HepG2 (cell line): ENCODE measurements at regions not wholly inside any gene's neighbourhood (a gene's known extent, or its start where the extent isn't known, plus 50 kb on each side); places are given as distances from the start of the nearest gene placed in this dataset.

Experiments used
- ATAC-seq: fragments of 200-7000 bp; cut with Tn5 transposase; 3 replicates; pipeline ENCODE4 v1.9.1; 2020; ENCODE audit warnings: mild to moderate bottlenecking, moderate library complexity
- BruUV-seq: library from RNA; stranded (reverse); fragments of 400-500 nt; replicated peaks from 2 replicates; lab custom pipeline; 2021; lab: Mats Ljungman, UMichigan
- CTCF ChIA-PET: fragments of 300-600 bp; formaldehyde crosslinking; extraction: SDS; loops from one replicate; lab custom pipeline; 2021; ENCODE audit warnings: low total read pairs, inconsistent platforms, low intra/inter-chr PET ratio; lab: Yijun Ruan, JAX
- POLR2A ChIA-PET: fragments of 350-600 bp; sonication (Branson Sonifier 250); formaldehyde crosslinking; loops from one replicate; lab custom pipeline; 2020; ENCODE audit warnings: antibody characterized with exemption, inconsistent platforms; lab: Yijun Ruan, JAX
- DNase-seq: peaks from one replicate; pipeline ENCODE4 v3.0.0-alpha.2; 2015; ENCODE audit warnings: low spot score
- FAIRE-seq: peaks from 3 replicates; lab custom pipeline; 2011; peaks lifted over from hg19 to GRCh38; lab: Jason Lieb, UNC
- H2AFZ ChIP-seq: one replicate; pipeline ENCODE4 v1.6.1; 2011; ENCODE audit warnings: low read length, inconsistent platforms
- H3K27ac ChIP-seq: fragments of 300-600 bp; 3 replicates; pipeline ENCODE4 v1.8.0; 2011; ENCODE audit warnings: mixed run types, mild to moderate bottlenecking, mixed read lengths, low read length, inconsistent platforms; ENCODE audit not compliant: insufficient read depth; ENCODE audit errors: extremely low read length
- H3K27me3 ChIP-seq, 2 experiments: fragments of 200-600 bp in 1 of 2; 2 replicates in 1 of 2; 3 replicates in 1 of 2; pipeline versions ENCODE4 v1.6.0 to v1.8.0; 2011; ENCODE audit warnings: low read length in 2 of 2, mild to moderate bottlenecking in 2 of 2, moderate library complexity in 2 of 2, inconsistent platforms in 1 of 2; ENCODE audit not compliant: insufficient read depth in 2 of 2, control insufficient read depth in 1 of 2
- H3K36me3 ChIP-seq, 2 experiments: fragments of 200-600 bp in 1 of 2; replicated peaks in 1 of 2; 2 replicates in 1 of 2; 3 replicates in 1 of 2; pipeline versions ENCODE4 v1.5.1 to v1.8.0; 2011; ENCODE audit warnings: low read length in 2 of 2, inconsistent platforms in 1 of 2; ENCODE audit not compliant: insufficient read depth in 2 of 2, control insufficient read depth in 1 of 2
- H3K4me1 ChIP-seq: 2 replicates; pipeline ENCODE4 v1.5.1; 2012; ENCODE audit warnings: low read length, inconsistent platforms; ENCODE audit not compliant: insufficient read depth
- H3K4me2 ChIP-seq: 2 replicates; pipeline ENCODE4 v1.6.0; 2011; ENCODE audit warnings: low read depth, low read length, inconsistent platforms
- H3K4me3 ChIP-seq, 3 experiments: fragments of 200-600 bp in 1 of 3; sonication (generic), shearing (Covaris generic) in 1 of 3; replicated peaks in 1 of 3; 2 replicates each; pipeline ENCODE4 v1.5.1; 2011 to 2016; ENCODE audit warnings: low read length in 3 of 3, inconsistent platforms in 2 of 3, low read depth in 2 of 3, mild to moderate bottlenecking in 2 of 3, control low read depth in 1 of 3, mixed read lengths in 1 of 3; ENCODE audit not compliant: insufficient read depth in 1 of 3
- H3K79me2 ChIP-seq: one replicate; pipeline ENCODE4 v1.6.1; 2011; ENCODE audit warnings: low read length, inconsistent platforms; ENCODE audit not compliant: insufficient read depth
- H3K9ac ChIP-seq: 2 replicates; pipeline ENCODE4 v1.6.0; 2011; ENCODE audit warnings: mild to moderate bottlenecking, low read depth, low read length, inconsistent platforms; ENCODE audit not compliant: insufficient read depth
- H3K9me3 ChIP-seq: 2 replicates; pipeline ENCODE4 v1.5.1; 2012; ENCODE audit warnings: mild to moderate bottlenecking, low read length
- H4K20me1 ChIP-seq: 2 replicates; pipeline ENCODE4 v1.6.0; 2011; ENCODE audit warnings: inconsistent platforms, mild to moderate bottlenecking, low read length, moderate library complexity; ENCODE audit not compliant: insufficient read depth
- BCL6 ChIP-seq: IDR thresholded peaks from 2 replicates; pipeline ENCODE4 v1.6.1; 2016; ENCODE audit warnings: missing genetic modification reagents, missing compliant biosample characterization
- NFRKB ChIP-seq: fragments of 450-650 bp; IDR thresholded peaks from 2 replicates; pipeline ENCODE4 v1.6.1; 2017
- REL ChIP-seq: sonication (generic); formaldehyde crosslinking; conservative IDR thresholded peaks from 2 replicates; pipeline ENCODE4 v1.8.0; 2022; ENCODE audit warnings: mild to moderate bottlenecking, missing genetic modification reagents, moderate library complexity
- ZNF10 ChIP-seq: sonication (generic); formaldehyde crosslinking; IDR thresholded peaks from 2 replicates; pipeline ENCODE4 v1.4.0; 2020; ENCODE audit warnings: mild to moderate bottlenecking, low read depth, missing genetic modification reagents, borderline replicate concordance
- WGBS: methylation state at CpG from one replicate; pipeline ENCODE4 v1.1.6; 2017; ENCODE audit warnings: low lambda C conversion rate; 5-methylcytosine and 5-hydroxymethylcytosine counted together
- in situ Hi-C: cut with HindIII; loops from 2 replicates; pipeline ENCODE4 v1.10.0; 2017; ENCODE audit warnings: low pct_unique_long_range_greater_than_20kb; ENCODE audit not compliant: extremely low pct_ligation_motif_present
- intact Hi-C: fragments of 100-400 bp; cut with micrococcal nuclease; formaldehyde crosslinking; loops from one replicate; pipeline ENCODE4 v1.10.0; 2022; ENCODE audit not compliant: unreplicated experiment
- TF ChIP-seq, protein P1 (sequence below): IDR thresholded peaks from 2 replicates; pipeline ENCODE4 v1.6.1; 2016; ENCODE audit warnings: mild to moderate bottlenecking
- TF ChIP-seq, protein P2 (sequence below): sonication (generic); formaldehyde crosslinking; IDR thresholded peaks from 2 replicates; pipeline ENCODE4 v1.8.0; 2022; ENCODE audit warnings: mild to moderate bottlenecking, missing genetic modification reagents; ENCODE audit not compliant: insufficient replicate concordance
- TF ChIP-seq, protein P3 (sequence below): sonication (generic); formaldehyde crosslinking; IDR thresholded peaks from 2 replicates; pipeline ENCODE4 v1.4.0; 2020; ENCODE audit warnings: missing genetic modification reagents, borderline replicate concordance
- TF ChIP-seq, protein P4 (sequence below): sonication (generic); formaldehyde crosslinking; IDR thresholded peaks from 2 replicates; pipeline ENCODE4 v1.4.0; 2020; ENCODE audit warnings: missing genetic modification reagents, mild to moderate bottlenecking, borderline replicate concordance

DNA sequence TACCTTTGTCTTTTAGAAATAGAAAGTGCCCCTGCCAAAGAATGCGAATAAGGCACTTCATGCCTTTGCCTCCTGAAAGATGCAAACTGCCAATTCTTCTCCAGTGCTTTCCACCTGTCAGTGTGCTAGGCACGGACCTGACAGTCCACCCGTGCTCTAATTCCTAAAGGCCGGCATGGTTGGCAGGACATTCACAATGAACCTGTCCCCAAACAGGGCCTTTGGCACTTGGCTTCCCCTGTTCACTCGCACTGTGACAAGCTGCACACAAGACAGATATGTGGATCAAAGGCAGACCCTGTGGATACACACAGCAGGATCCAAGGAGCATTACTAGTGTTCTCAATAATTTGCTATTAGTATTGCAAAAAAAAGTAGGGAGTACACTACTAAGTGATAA lies 505.7 kb upstream of the AGTR1 start:
- ATAC-seq, result no peak
- TF ChIP-seq, protein P1, sequence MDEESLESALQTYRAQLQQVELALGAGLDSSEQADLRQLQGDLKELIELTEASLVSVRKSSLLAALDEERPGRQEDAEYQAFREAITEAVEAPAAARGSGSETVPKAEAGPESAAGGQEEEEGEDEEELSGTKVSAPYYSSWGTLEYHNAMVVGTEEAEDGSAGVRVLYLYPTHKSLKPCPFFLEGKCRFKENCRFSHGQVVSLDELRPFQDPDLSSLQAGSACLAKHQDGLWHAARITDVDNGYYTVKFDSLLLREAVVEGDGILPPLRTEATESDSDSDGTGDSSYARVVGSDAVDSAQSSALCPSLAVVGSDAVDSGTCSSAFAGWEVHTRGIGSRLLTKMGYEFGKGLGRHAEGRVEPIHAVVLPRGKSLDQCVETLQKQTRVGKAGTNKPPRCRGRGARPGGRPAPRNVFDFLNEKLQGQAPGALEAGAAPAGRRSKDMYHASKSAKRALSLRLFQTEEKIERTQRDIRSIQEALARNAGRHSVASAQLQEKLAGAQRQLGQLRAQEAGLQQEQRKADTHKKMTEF, result no peak
- TF ChIP-seq, protein P2, sequence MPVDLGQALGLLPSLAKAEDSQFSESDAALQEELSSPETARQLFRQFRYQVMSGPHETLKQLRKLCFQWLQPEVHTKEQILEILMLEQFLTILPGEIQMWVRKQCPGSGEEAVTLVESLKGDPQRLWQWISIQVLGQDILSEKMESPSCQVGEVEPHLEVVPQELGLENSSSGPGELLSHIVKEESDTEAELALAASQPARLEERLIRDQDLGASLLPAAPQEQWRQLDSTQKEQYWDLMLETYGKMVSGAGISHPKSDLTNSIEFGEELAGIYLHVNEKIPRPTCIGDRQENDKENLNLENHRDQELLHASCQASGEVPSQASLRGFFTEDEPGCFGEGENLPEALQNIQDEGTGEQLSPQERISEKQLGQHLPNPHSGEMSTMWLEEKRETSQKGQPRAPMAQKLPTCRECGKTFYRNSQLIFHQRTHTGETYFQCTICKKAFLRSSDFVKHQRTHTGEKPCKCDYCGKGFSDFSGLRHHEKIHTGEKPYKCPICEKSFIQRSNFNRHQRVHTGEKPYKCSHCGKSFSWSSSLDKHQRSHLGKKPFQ, result no peak
- no peak for TF ChIP-seq ZNF10 (CRISPR knock-in tag)
- no peak for TF ChIP-seq REL
- TF ChIP-seq, protein P3, sequence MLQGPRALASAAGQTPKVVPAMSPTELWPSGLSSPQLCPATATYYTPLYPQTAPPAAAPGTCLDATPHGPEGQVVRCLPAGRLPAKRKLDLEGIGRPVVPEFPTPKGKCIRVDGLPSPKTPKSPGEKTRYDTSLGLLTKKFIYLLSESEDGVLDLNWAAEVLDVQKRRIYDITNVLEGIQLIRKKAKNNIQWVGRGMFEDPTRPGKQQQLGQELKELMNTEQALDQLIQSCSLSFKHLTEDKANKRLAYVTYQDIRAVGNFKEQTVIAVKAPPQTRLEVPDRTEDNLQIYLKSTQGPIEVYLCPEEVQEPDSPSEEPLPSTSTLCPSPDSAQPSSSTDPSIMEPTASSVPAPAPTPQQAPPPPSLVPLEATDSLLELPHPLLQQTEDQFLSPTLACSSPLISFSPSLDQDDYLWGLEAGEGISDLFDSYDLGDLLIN, result no peak
- no peak for TF ChIP-seq NFRKB
- TF ChIP-seq, protein P4, sequence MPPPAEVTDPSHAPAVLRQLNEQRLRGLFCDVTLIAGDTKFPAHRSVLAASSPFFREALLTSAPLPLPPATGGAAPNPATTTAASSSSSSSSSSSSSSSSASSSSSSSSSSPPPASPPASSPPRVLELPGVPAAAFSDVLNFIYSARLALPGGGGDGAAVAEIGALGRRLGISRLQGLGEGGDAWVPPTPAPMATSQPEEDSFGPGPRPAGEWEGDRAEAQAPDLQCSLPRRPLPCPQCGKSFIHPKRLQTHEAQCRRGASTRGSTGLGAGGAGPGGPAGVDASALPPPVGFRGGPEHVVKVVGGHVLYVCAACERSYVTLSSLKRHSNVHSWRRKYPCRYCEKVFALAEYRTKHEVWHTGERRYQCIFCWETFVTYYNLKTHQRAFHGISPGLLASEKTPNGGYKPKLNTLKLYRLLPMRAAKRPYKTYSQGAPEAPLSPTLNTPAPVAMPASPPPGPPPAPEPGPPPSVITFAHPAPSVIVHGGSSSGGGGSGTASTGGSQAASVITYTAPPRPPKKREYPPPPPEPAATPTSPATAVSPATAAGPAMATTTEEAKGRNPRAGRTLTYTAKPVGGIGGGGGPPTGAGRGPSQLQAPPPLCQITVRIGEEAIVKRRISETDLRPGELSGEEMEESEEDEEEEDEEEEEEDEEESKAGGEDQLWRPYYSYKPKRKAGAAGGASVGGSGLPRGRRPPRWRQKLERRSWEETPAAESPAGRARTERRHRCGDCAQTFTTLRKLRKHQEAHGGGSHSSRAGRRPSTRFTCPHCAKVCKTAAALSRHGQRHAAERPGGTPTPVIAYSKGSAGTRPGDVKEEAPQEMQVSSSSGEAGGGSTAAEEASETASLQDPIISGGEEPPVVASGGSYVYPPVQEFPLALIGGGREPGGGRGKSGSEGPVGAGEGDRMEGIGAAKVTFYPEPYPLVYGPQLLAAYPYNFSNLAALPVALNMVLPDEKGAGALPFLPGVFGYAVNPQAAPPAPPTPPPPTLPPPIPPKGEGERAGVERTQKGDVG, result no peak
- no peak for TF ChIP-seq BCL6 (CRISPR knock-in tag)
- Histone ChIP-seq H3K4me1 (no peaks in the 10 kb centered on the region), H3K9ac (no peak overlapping the region), H2AFZ (no peak overlapping the region), H3K27ac (no peak overlapping the region), H3K4me2 (no peak overlapping the region), H3K4me3 (no peak overlapping the region), H3K9me3 (no peaks in the 10 kb centered on the region), H4K20me1 (no peaks in the 10 kb centered on the region), H3K36me3 (no peaks in the 10 kb centered on the region), H3K79me2 (no peaks in the 10 kb centered on the region), H3K27me3 (no peaks in the 10 kb centered on the region)
- in situ Hi-C loops (no loop called here), intact Hi-C loops (no loop called here)
- POLR2A ChIA-PET, result no interaction called here
- BruUV-seq, result no TSS peak
- 15% methylated on average over 5 of the region's 5 CpGs for WGBS
- CTCF ChIA-PET, result no interaction called here
- FAIRE-seq, result no peak
- DNase-seq, result no peak
